ENCODE measurements at regions not wholly inside any gene's neighbourhood (a gene's known extent, or its start where the extent isn't known, plus 50 kb on each side); places are given as distances from the start of the nearest gene placed in this dataset.

- TF ChIP-seq CTCF (IDR thresholded peaks at IDR 0.05) = no peak
- no peak for TF ChIP-seq POLR2AphosphoS5 (IDR thresholded peaks at IDR 0.05)
Observed at GRCh38 chr3:31193871-31194270, 299.4 kb upstream of the GADL1 start.

Measured in prostate gland (tissue), 2 donors.